Caco-2 (cell line): ENCODE measurements at regions not wholly inside any gene's neighbourhood (a gene's known extent, or its start where the extent isn't known, plus 50 kb on each side); places are given as distances from the start of the nearest gene placed in this dataset.

Experiments
- BruUV-seq: library from RNA; stranded (reverse); fragments of 400-500 nt; replicated peaks from 2 replicates; lab custom pipeline; 2021; lab: Mats Ljungman, UMichigan
- CTCF ChIA-PET: fragments of 300-600 bp; sonication (Branson Sonifier 250); formaldehyde crosslinking; loops from one replicate; lab custom pipeline; 2022; ENCODE audit warnings: antibody characterized with exemption; lab: Charles Lee
- POLR2A ChIA-PET: fragments of 300-600 bp; sonication (Branson Sonifier 250); formaldehyde crosslinking; loops from one replicate; lab custom pipeline; 2022; ENCODE audit warnings: antibody characterized with exemption; lab: Charles Lee
- DNase-seq, 2 experiments: peaks; one replicate each; pipeline versions ENCODE4 v3.0.0 to v3.0.0-alpha.2; 2020 to 2022
- H3K27me3 ChIP-seq: replicated peaks from 2 replicates; pipeline ENCODE4 v1.6.0; 2011; ENCODE audit warnings: low read length; ENCODE audit not compliant: control insufficient read depth, insufficient read depth
- H3K36me3 ChIP-seq: 2 replicates; pipeline ENCODE4 v1.5.1; 2011; ENCODE audit warnings: low read length; ENCODE audit not compliant: control insufficient read depth, insufficient read depth
- H3K4me1 ChIP-seq: fragments of 250-450 bp; sonication (Bioruptor Pico); 2 replicates; pipeline ENCODE4 v1.5.1; 2020; ENCODE audit warnings: mild to moderate bottlenecking
- H3K4me3 ChIP-seq: 2 replicates; pipeline ENCODE4 v1.5.1; 2011; ENCODE audit warnings: low read depth, mild to moderate bottlenecking, control low read depth, low read length
- H3K9me3 ChIP-seq: fragments of 250-450 bp; sonication (Bioruptor Pico); 2 replicates; pipeline ENCODE4 v1.5.1; 2020; ENCODE audit warnings: mild to moderate bottlenecking, moderate library complexity
- H3K27ac Mint-ChIP-seq: one replicate; pipeline ENCODE4 v1.8.0; 2022; ENCODE audit warnings: mixed read lengths; ENCODE audit not compliant: unreplicated experiment
- H3K27me3 Mint-ChIP-seq: one replicate; pipeline ENCODE4 v1.8.0; 2022; ENCODE audit warnings: mixed read lengths; ENCODE audit not compliant: insufficient read depth, unreplicated experiment
- H3K36me3 Mint-ChIP-seq: one replicate; pipeline ENCODE4 v1.8.0; 2022; ENCODE audit warnings: mild to moderate bottlenecking, mixed read lengths; ENCODE audit not compliant: insufficient read depth, unreplicated experiment
- H3K4me1 Mint-ChIP-seq: one replicate; pipeline ENCODE4 v1.8.0; 2022; ENCODE audit warnings: low read depth, mixed read lengths; ENCODE audit not compliant: unreplicated experiment
- H3K4me3 Mint-ChIP-seq: one replicate; pipeline ENCODE4 v1.8.0; 2022; ENCODE audit warnings: mild to moderate bottlenecking, moderate library complexity, mixed read lengths; ENCODE audit not compliant: unreplicated experiment
- H3K9me3 Mint-ChIP-seq: one replicate; pipeline ENCODE4 v1.8.0; 2022; ENCODE audit warnings: mixed read lengths; ENCODE audit not compliant: unreplicated experiment
- intact Hi-C: fragments of 100-400 bp; cut with micrococcal nuclease; formaldehyde crosslinking; loops from one replicate; pipeline ENCODE4 v1.10.0; 2022; ENCODE audit not compliant: unreplicated experiment
- TF ChIP-seq, protein P1 (sequence below), 2 experiments: fragments of 200-600 bp in 1 of 2; IDR thresholded peaks; 1 replicate in 1 of 2; 2 replicates in 1 of 2; pipeline versions ENCODE4 v1.5.1 to v1.8.0; 2011 to 2022; ENCODE audit warnings: antibody characterized with exemption in 1 of 2, control low read depth in 1 of 2, inconsistent platforms in 1 of 2, low read depth in 1 of 2, low read length in 1 of 2, mild to moderate bottlenecking in 1 of 2, moderate library complexity in 1 of 2; ENCODE audit not compliant: insufficient read depth in 1 of 2, severe bottlenecking in 1 of 2, unreplicated experiment in 1 of 2

DNA sequence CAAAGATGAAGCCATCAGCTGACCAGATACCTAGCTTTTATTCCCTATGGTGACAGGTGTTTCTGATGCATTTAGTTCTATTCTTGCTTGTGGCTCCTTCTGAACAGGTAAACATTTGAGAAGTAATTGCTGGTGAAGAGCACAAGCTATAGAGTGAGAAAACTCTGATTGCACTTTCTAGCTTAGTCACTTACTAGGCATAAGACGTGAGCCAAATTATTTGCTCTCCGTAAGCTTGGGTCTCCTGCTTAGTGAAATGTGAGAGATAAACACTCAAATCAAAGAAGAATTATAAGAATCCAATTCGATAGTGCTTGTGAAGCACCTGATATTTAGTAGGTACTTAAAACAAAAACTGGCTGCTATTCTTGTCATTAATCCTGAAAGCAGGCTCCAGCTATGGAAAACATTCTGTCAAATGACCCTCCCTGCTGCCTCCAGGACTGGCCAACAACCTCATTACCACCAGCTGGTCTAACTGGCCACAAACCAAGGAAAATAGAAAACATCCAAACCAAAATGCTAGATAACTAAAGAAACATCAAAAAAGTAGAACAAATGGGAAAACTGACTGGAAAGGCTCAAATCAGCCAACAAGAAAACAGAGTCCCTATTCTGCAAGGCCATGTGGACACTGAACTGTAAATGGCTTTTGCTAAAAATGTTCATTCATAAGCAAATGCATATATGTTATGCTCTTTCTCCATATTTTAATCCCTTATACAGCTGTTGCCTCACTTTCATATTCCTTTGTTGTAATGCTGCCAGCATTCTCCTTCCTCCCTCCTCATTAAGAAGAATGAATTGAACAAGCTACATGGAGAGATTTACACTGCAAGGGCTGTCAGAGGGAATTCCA lies 616.1 kb downstream of the DTWD2 start:
- POLR2A ChIA-PET = no interaction called here
- H3K36me3 ChIP-seq = no peaks in the 10 kb centered on the region
- Mint-ChIP-seq H3K4me3 (no peak overlapping the region), H3K27ac (no peak overlapping the region), H3K4me1 (no peaks in the 10 kb centered on the region), H3K9me3 (no peaks in the 10 kb centered on the region), H3K36me3 (no peaks in the 10 kb centered on the region), H3K27me3 (peaks cover 6% of the 10 kb centered on the region)
- intact Hi-C loops = no loop called here
- no peaks in the 10 kb centered on the region for H3K4me1 ChIP-seq
- CTCF ChIA-PET = no interaction called here
- H3K9me3 ChIP-seq = no peaks in the 10 kb centered on the region
- no peak for DNase-seq
- BruUV-seq = no TSS peak
- TF ChIP-seq, protein P1, sequence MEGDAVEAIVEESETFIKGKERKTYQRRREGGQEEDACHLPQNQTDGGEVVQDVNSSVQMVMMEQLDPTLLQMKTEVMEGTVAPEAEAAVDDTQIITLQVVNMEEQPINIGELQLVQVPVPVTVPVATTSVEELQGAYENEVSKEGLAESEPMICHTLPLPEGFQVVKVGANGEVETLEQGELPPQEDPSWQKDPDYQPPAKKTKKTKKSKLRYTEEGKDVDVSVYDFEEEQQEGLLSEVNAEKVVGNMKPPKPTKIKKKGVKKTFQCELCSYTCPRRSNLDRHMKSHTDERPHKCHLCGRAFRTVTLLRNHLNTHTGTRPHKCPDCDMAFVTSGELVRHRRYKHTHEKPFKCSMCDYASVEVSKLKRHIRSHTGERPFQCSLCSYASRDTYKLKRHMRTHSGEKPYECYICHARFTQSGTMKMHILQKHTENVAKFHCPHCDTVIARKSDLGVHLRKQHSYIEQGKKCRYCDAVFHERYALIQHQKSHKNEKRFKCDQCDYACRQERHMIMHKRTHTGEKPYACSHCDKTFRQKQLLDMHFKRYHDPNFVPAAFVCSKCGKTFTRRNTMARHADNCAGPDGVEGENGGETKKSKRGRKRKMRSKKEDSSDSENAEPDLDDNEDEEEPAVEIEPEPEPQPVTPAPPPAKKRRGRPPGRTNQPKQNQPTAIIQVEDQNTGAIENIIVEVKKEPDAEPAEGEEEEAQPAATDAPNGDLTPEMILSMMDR (IDR thresholded peaks at IDR 0.05; ENCODE audit: insufficient read depth in 1 of 2, low read depth in 1 of 2, low read length in 1 of 2, severe bottlenecking in 1 of 2, unreplicated experiment in 1 of 2) = no peak
- no peak overlapping the region for H3K4me3 ChIP-seq
- no peaks in the 10 kb centered on the region; the same call in 1 of the 2 replicates for H3K27me3 ChIP-seq

DNA sequence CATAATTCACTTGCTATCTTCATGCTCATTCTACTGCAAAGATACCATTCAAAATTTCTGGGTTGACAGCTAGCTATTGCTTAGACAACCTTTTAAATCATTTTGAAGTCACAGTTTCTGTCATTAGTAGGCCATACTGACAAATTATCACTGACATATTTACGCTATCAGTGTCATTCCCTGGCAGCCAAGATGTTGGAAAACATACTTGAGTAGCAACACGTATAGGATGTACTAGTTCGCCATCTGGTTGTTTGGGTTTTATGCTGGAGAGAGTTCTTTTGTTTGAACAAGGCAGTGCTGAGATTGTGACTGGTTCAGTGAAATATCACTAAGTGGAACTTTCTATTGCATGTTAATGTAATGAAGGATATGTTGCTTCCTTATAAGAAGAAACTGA lies 621.9 kb downstream of the DTWD2 start:
- Mint-ChIP-seq H3K4me1 (no peaks in the 10 kb centered on the region), H3K36me3 (no peaks in the 10 kb centered on the region), H3K4me3 (no peak overlapping the region), H3K27ac (no peak overlapping the region), H3K27me3 (no peaks in the 10 kb centered on the region), H3K9me3 (no peaks in the 10 kb centered on the region)
- no peak for DNase-seq
- Histone ChIP-seq H3K36me3 (no peaks in the 10 kb centered on the region), H3K9me3 (no peaks in the 10 kb centered on the region), H3K4me3 (no peak overlapping the region), H3K27me3 (no peaks in the 10 kb centered on the region; the same call in 1 of the 2 replicates), H3K4me1 (no peaks in the 10 kb centered on the region)
- ChIA-PET CTCF (no interaction called here), POLR2A (no interaction called here)
- TF ChIP-seq, protein P1 (IDR thresholded peaks at IDR 0.05; ENCODE audit: insufficient read depth in 1 of 2, low read depth in 1 of 2, low read length in 1 of 2, severe bottlenecking in 1 of 2, unreplicated experiment in 1 of 2) = no peak
- no TSS peak for BruUV-seq
- intact Hi-C loops = no loop called here

DNA sequence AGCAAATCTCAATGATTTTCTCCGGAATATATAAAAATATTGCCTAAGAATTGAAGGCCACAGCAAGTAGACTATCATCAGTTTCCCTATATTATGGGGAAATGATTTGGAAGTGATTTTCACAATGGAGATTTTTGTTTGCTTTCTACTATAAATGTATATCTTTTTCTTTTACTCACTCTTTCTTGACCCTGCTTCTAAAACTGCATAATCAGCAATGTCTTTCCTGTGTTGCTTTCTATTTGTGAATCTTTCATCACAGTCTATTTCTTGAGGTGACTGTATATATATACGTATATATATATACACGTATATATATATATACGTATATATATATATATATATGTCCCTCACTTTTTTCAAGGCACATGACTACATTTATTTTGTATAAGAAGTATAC lies 622.6 kb downstream of the DTWD2 start:
- ChIA-PET CTCF (no interaction called here), POLR2A (no interaction called here)
- H3K9me3 Mint-ChIP-seq = no peaks in the 10 kb centered on the region
- H3K4me1 Mint-ChIP-seq = no peaks in the 10 kb centered on the region
- TF ChIP-seq, protein P1 (IDR thresholded peaks at IDR 0.05; ENCODE audit: insufficient read depth in 1 of 2, low read depth in 1 of 2, low read length in 1 of 2, severe bottlenecking in 1 of 2, unreplicated experiment in 1 of 2) = no peak
- Histone ChIP-seq H3K4me1 (no peaks in the 10 kb centered on the region), H3K27me3 (no peaks in the 10 kb centered on the region; the same call in 1 of the 2 replicates), H3K36me3 (no peaks in the 10 kb centered on the region), H3K9me3 (no peaks in the 10 kb centered on the region), H3K4me3 (no peak overlapping the region)
- H3K27ac Mint-ChIP-seq = no peak overlapping the region
- no TSS peak for BruUV-seq
- no peaks in the 10 kb centered on the region for H3K27me3 Mint-ChIP-seq
- H3K4me3 Mint-ChIP-seq = no peak overlapping the region
- intact Hi-C loops = no loop called here
- no peak for DNase-seq
- no peaks in the 10 kb centered on the region for H3K36me3 Mint-ChIP-seq
